Hematopoietic multipotent progenitor cell treated with erythropoietin and hydrocortisone succinate and interleukin-3 and kit ligand, for 6 days (in vitro differentiated cells): ENCODE measurements at regions not wholly inside any gene's neighbourhood (a gene's known extent, or its start where the extent isn't known, plus 50 kb on each side); places are given as distances from the start of the nearest gene placed in this dataset.
"Not testable (repeated sequence)": the region's sequence is repeated elsewhere in the genome, so short reads cannot be mapped to it uniquely, and the experiment has no call there.

Experiments used
- DNase-seq: peaks from one replicate; pipeline ENCODE4 v3.0.0-alpha.2; 2015

DNA sequence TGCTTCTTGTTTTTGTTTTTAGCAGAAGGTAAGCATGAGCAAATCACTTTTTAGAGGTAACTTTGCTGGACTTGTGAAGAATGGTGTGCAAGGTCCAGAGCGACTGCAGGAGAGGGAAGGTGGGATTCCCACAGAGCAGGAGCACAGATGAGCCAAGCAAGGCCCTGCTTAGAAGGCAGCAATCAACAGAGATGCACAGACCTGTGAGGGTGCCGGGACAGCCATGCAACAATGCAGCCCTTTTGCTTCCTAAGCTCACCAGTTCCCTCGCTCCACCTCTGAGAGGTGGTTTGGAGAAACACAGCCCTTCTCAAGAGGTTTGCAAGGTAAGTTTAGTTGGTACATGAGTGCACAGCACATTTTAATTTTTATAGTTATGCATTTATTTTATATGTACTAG, 85.1 kb upstream of the FBXO28 start:
- not testable (repeated sequence) for DNase-seq

DNA sequence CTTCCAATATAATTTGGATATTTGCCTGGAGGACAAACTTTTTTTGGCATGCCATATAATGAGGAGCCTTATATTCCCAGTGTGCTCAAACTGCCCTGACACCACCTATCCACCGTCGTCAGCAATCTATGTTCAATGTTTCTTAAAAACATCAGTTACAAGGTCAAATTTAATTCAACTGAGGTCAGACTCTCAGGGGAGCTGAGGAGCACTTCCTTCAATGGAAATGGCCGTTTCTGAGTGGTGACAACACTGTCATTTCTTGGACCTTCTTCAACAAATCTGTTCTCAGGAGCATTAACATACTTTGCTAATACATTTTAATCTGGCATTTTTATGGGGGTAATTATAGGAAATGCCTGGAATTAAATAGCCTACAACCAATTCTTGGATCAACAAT, 90.8 kb upstream of the FBXO28 start:
- not testable (repeated sequence) for DNase-seq

DNA sequence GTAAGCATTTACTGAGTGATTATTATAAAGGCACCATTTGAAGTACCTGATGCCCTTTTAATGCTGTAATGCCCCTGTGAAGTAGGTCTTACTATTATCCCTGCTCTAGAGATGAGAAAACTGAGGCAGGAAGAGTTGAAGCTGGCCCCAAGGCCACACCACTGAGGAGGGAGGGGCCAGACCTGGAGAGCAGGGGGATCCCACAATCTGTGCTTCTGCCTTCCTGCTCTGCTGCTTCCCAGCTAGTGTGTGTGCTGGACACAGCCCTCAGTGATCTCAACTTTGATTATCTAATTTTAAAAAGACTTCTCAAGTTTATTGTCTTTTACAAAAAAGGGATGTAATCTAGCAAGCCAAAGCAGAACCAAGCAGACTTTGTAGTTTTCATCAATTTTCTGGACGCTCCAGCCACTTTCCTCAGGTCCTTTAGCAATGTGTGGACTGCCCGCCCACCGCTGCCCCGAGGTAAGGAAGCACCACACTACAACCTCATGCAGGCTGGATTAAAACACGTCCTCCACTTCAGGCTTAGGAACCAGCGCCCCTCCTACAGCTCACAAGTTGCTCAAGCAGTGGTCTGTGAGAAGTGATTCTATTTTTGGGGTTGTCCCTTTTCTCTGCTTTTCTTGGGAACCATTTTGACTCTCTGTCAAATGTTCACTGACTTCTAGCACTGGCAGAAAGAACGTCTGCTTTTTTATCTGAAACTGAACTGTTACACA, 91.5 kb upstream of the FBXO28 start:
- DNase-seq, result not testable (repeated sequence)

DNA sequence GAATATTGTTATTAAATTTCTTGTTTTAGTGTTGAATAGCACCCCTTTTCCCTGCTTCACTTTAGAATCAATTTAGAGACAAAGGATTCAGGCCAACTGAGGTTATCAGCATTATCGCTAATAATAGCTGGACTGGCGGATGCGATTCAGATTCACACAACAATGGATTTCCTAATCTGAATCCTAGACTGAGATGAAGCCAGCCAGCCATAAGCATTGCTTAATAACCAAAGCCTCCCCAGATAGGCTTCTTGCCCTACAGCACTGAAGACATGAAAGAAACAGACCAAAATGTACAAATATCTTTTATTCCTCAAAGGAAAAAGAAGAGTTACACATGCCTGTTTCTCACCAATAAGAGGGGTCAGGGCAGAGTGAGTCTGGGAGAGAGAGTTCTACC, 94.0 kb upstream of the FBXO28 start:
- DNase-seq, result not testable (repeated sequence)

DNA sequence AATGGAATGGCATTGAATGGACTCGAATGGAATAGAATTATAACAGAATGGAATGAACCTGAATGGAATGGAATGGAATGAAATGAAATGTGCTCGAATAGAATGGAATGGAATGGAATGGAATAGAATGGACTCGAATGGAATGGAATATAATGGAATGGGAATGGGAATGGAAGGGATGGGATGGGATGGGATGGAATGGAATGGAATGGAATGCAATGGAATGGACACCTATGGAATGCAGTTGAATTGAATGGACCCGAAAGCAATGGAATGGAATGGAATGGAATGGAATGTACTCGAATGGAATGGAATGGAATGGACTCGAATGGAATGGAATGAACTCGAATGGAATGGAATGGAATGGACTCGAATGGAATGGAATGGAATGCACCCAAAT, 98.1 kb upstream of the FBXO28 start:
- not testable (repeated sequence) for DNase-seq

DNA sequence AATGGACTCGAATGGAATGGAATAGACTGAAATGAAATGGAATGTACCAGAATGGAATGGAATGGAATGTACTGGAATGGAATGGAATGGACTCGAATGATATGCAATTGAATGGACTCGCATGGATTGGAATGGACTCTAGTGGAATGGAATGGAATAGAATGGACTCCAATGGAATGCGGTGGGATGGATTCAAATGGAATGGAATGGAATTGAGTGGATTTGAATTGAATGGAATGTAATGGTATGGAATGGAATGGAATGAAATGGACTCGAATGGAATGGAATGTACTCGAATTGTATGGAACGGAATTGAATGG, 99.6 kb upstream of the FBXO28 start:
- no peak for DNase-seq

DNA sequence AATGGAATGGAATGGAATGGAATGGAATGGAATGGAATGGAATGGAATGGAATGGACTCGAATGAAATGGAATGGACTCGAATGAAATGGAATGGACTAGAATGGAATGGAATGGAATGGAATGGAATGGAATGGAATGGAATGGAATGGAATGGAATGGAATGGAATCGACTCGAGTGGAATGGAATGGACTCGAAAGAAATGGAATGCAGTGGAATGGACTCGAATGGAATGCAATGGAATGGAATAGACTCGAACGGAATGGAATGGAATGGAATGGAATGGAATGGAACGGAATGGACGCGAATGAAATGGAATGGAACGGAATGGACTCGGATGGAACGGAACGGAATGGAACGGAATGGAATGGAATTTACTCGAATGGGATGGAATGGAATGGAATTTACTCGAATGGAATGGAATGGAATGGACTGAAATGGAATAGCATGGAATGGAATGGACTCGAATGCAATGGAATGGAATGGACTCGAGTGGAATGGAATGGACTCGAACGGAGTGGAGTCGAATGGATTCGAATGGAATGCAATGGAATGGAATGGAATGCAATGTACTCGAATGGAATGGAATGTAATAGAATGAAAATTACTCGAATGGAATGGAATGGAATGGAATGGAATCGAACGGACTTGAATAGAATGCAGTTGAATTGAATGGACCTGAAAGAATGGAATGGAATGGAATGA, 100.1 kb upstream of the FBXO28 start:
- DNase-seq, result not testable (repeated sequence)

DNA sequence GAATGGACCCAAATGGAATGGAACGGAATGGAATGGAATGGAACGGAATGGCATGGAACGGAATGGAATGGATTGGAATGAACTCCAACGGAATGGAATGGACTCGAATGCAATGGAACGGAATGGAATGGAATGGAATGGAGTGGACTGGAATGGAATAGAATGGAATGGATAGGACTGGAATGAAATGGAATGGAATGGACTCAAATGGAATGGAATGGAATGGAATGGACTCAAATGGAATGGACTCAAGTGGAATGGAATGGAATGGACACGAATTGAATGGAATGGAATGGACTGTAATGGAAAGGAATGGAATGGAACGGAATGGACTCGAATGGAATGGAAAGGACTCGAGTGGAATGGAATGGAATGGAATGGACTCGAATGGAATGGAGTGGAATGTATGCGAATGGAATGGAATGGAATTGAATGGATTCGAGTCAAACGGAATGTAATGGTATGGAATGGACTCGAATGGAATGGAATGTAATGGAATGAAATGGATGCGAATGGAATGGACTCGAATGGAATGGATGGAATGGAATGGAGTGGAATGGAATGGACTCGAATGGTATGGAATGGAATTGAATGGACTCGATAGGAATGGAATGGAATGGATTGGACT, 101.0 kb upstream of the FBXO28 start:
- not testable (repeated sequence) for DNase-seq

DNA sequence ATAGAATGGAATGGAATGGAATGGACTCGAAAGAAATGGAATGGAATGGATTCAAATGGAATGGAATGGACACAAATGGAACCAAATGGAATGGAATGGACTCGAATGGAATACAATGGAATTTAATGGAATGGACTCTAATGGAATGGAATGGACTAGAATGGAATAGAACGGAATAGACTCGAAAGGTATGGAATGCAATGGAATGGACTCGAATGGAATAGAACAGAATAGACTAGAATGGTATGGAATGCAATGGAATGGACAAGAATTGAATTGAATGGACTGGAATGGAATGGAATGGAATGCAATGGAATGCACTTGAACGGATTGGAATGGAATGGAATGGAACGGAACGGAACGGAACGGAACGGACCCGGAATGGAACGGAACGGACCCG, 101.7 kb upstream of the FBXO28 start:
- not testable (repeated sequence) for DNase-seq

DNA sequence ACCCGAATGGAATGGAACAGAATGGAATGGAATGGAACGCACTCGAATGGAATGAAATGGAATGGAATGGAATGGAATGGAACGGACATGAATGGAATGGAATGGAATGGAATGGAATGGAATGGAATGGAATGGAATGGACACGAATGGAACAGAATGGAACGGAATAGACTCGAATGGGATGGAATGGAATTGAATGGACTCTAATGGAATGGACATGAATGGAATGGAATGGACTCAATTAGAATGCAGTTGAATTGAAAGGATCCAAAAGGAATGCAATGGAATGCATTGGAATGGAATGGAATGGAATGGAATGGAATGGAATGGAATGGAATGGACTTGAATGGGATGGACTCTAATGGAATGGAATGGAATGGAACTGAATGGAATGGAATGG, 102.2 kb upstream of the FBXO28 start:
- DNase-seq, result not testable (repeated sequence)

DNA sequence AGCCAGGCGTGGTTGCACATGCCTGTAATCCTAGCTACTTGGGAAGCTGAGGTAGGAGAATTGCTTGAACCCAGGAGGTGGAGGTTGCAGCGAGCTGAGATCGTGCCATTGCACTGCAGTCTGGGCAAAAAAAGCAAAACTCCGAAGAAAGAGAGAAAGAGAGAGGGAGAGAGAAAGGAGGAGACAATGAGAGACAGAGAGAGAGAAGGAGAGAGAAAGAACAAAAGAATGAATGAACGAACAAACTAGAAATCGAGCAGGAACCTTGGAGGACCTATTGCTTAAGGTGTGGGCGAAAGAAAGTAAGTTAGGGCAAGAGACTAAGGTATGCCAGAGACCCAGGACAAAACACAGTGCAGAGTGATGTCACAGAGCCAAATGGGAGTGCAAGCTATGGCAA, 102.8 kb upstream of the FBXO28 start:
- DNase-seq, result not testable (repeated sequence)

DNA sequence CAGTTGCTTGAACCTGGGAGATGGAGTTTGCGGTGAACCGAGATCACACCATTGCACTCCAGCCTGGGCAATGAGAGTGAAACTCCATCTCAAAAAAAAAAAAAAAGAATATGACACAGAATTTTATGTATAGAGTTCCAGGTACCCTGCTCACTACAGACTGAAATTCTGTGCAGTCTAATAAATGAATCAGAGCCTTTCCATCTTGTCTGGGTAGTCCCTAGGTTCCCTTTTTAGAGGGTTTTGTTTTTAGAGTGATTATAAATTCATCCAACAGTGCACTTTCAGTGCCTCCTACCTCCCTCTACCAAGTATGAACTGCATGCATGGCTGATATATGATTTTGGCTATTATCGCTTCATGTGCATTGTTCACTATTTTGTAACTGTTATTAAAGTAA, 107.9 kb upstream of the FBXO28 start:
- not testable (repeated sequence) for DNase-seq

DNA sequence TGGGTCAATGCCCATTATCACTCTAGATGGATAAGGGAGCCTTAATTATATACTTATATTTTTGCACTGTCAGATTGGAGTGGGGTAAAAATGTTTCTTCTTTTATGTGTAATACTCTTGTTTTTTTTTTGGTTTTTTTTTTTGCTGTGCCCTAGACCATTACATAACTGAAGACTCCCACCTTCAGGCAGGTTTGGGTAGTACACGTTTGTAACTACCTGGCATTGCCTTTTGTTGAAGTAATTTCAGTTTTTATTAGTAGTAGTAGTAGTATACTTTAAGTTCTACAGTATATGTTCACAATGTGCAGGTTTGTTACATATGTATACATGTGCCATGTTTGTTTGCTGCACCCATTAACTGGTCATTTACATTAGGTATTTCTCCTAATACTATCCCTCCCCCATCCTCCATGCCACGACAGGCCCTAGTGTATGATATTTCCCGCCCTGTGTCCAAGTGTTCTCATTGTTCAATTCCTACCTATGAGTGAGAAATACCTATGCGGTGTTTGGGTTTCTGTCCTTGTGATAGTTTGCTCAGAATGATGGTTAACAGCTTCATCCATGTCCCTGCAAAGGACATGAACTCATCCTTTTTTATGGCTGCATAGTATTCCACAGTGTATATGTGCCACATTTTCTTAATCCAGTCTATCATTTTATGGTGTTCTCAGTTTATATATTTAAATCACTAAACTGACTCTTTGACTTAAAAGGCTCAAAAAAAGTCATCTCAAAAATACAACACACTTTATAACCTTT, 109.2 kb upstream of the FBXO28 start:
- DNase-seq, result peak; percentile 83

DNA sequence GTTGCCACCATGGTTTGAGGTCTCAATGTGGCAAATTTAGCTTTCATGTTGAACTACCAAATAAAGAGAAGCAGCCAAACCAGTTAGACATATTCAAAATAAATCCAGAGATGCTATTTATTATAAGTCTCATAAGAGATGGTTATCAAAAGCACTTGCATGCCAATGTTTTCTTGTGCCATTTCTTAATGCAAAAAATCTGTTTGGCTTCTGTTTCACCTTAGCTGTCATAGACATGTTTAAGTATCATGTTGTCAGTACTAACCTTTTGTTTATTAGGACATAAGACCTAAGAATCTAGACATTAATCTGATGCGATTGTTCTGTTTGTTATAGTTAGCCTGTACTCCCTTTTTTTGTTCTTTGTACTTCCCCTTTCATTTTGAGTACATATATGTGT, 110.0 kb upstream of the FBXO28 start:
- not testable (repeated sequence) for DNase-seq

DNA sequence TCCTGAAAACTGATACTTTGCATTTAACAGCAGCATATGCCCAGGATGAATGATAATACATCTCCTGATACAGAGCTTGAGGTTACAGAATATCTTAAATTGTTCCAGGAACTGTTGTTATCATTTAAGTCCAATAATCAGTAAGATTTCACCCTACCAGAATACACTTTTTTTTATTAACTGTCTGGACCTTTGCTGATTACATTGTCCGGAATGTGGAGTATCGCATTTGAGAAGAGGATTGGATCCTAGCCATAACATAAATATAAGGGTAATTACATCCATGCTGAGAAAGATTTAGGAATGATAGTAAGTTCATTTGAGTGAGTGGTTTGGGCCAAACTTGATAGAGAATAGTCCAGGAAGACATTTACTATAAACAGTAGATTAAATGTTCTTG, 112.2 kb upstream of the FBXO28 start:
- DNase-seq, result not testable (repeated sequence)

DNA sequence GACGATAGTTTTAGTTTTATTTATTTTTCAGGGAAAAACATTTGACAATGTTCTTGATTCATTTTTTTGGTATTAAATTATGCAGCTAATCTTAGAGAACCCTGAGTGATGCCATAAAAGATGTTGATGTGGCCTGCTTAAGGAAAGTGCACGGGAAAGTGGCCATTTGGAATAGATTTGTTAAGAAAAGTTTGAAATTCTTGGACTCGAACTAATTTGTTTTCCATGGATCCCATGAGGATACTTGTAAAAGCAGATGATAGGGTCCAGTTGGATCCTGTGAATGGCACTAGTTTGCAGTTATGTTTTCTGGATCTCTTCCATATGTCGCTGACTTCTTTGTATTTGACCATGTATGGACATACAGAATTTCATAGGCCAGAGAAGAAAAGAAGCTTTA, 114.2 kb upstream of the FBXO28 start:
- DNase-seq, result not testable (repeated sequence)

DNA sequence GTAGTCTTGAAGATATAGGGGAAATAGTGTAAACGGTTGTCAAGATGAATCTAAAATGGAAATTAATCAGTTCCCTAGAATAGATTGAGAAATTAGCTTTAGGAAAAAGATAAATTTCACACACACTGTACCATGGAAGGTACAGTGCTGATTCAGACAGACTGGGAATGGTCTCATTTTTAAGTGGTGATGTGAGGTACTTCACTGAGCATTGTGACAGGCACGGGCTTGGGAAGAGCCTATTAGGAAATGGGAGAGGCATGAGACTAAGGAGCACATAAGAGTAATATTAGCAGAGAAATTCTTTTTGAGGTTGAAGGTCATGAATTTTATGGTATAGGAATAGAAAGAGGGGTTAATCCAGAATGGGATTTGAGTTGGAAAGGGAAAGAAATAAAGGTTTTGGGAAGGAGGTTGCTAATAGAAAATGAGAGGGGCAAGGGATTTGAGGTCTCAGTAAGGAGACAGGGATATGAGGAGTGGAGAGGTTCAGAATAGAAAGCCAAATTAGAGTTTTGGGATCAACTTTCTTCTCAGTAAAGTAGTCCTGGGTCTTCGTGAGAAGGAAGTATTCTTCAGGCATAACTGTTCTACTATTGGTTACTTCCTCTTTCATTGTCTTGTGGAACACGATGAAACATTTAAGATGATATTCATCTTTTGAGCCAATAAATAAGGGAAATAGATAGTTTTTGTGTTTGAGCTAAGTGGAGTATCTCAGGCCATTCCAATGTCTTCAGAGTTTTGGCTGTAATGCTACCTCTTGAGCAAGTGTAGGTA, 115.0 kb upstream of the FBXO28 start:
- DNase-seq, result peak; percentile 34

DNA sequence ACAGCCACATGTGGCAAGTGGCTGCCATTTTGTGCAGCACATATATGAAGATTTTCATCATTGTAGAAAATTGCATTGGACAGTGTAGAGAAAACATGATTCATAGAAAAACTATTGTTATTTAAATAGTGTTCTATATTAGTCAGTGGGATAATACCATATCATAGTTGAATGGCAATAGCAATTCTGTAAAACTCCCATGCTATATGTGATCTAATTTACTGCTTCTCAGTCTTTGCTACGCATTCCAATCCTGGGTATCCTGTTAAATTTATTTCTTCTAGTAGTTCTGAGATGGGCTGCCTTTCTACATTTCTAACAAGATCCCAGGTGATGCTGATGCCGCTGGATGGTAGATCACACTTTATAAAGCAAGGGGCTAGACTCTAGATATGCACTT, 117.5 kb upstream of the FBXO28 start:
- DNase-seq, result not testable (repeated sequence)

DNA sequence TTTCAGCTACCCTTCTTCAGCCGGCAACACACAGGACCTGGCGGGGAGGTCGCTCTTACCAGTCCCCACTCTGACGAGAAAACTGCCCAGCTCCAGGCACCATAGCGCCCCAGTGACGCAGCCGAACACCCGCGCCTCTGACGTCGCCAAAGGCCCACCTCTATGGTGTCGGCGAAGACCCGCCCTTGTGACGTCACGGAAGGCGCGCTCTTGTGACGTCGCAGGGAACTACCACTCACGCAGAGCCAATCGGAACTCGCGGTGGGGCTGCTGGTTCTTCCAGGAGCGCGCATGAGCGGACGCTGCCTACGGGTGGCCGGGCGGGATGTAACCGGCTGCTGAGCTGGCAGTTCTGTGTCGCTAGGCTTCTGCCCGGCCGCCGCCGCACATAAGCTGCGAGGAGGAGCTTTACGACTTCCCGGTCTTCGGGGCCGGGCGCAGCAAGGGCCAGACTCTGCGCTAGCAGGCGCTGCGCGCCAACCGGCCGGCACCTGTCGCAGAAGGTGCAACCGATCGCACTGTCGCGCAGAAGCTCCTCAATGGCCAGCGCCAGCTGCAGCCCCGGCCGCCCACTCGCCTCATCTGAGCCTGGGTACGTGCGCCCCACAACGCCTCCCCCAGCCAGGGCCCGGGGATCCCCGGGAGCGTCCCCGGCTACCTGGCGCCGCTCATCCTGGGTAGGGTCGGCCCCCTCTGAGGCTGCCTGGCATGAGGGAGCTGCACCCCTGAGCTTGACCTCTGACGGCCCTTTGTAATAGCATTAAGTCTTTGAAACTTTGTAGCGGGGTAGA, 121.3 kb upstream of the FBXO28 start:
- DNase-seq, result peak; percentile 99

DNA sequence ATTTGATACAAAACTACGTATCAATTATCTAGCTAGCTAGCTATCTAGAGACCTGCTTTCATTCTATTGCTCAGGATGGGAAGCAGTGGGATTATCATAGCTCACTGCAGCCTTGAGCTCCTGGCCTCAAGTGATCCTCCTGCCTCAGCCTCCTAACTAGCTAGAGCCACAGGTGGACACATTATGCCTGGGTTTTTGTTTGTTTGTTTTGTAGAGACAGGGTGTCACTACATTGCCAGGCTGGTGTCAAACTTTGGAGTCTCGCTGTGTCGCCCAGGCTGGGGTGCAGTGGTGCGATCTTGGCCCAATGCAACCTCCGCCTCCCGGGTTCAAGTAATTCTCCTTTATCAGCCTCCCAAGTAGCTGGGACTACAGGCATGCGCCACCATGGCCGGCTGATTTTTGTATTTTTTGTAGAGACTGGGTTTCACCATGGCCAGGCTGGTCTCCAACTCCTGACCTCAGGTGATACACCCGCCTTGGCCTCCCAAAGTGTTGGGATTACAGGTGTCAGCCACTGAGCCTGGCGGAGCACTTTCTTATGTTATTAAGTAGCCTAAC, 122.5 kb upstream of the FBXO28 start:
- DNase-seq, result not testable (repeated sequence)

DNA sequence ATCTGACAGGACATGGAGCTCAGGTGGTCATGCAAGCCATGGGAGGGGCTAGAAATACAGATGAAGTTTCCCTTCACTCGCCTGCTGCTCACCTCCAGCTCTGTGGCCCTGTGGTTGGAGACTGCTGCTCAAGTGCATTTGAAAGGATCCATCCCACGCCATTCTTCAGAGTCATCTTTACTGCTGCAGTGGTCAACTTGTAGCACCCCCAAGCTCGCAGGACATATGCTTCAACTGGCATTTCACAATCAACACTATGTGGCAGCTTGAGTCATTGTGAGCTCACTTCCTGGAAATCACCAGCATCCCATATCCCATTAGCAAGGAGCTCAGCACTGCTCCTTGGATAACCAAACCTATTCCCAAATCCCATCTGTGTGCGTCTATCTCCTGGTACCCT, 116.2 kb upstream of the TP53BP2 start:
- DNase-seq, result not testable (repeated sequence)
